PC-3 (cell line): ENCODE measurements at regions not wholly inside any gene's neighbourhood (a gene's known extent, or its start where the extent isn't known, plus 50 kb on each side); places are given as distances from the start of the nearest gene placed in this dataset.
"Not testable (repeated sequence)": the region's sequence is repeated elsewhere in the genome, so short reads cannot be mapped to it uniquely, and the experiment has no call there.

ENCODE experiments used
- ATAC-seq: fragments of 200-7000 bp; cut with Tn5 transposase; 2 replicates; pipeline ENCODE4 v1.9.1; 2020; ENCODE audit warnings: mild to moderate bottlenecking, moderate library complexity
- BruUV-seq: library from RNA; stranded (reverse); fragments of 400-500 nt; replicated peaks from 2 replicates; lab custom pipeline; 2021; lab: Mats Ljungman, UMichigan
- CTCF ChIA-PET: fragments of 300-600 bp; sonication (Branson Sonifier 250); formaldehyde crosslinking; loops from one replicate; lab custom pipeline; 2022; ENCODE audit warnings: antibody characterized with exemption; lab: Charles Lee
- POLR2A ChIA-PET: fragments of 300-600 bp; sonication (Branson Sonifier 250); formaldehyde crosslinking; loops from one replicate; lab custom pipeline; 2022; ENCODE audit warnings: antibody characterized with exemption; ENCODE audit not compliant: unreplicated experiment; lab: Charles Lee
- DNase-seq: peaks from one replicate; pipeline ENCODE4 v3.0.0-alpha.2; 2015
- H2AFZ ChIP-seq: fragments of 300-600 bp; sonication (generic); 2 replicates; pipeline ENCODE4 v1.6.0; 2016; ENCODE audit warnings: antibody characterized with exemption, low read length
- H3F3A ChIP-seq: fragments of 300-600 bp; sonication (generic); one replicate; pipeline ENCODE4 v1.6.0; 2017; ENCODE audit warnings: antibody characterized with exemption, low read length, control low read depth, mild to moderate bottlenecking; ENCODE audit not compliant: unreplicated experiment
- H3K27ac ChIP-seq: fragments of 300-600 bp; sonication (generic); 2 replicates; pipeline ENCODE4 v1.5.1; 2016; ENCODE audit warnings: mild to moderate bottlenecking, low read length
- H3K27me3 ChIP-seq: fragments of 300-600 bp; sonication (generic); 2 replicates; pipeline ENCODE4 v1.6.1; 2016; ENCODE audit warnings: low read length, mixed read lengths
- H3K36me3 ChIP-seq: fragments of 300-600 bp; sonication (generic); 2 replicates; pipeline ENCODE4 v1.6.1; 2016; ENCODE audit warnings: low read depth, mixed run types, low read length, mixed read lengths
- H3K4me1 ChIP-seq: fragments of 300-600 bp; sonication (generic); 2 replicates; pipeline ENCODE4 v1.5.1; 2016; ENCODE audit warnings: low read length; ENCODE audit not compliant: insufficient read depth
- H3K4me2 ChIP-seq: fragments of 300-600 bp; sonication (generic); 2 replicates; pipeline ENCODE4 v1.6.0; 2016; ENCODE audit warnings: low read length
- H3K4me3 ChIP-seq: fragments of 300-600 bp; sonication (generic); 2 replicates; pipeline ENCODE4 v1.5.1; 2016; ENCODE audit warnings: mild to moderate bottlenecking, low read length, mixed read lengths
- H3K79me2 ChIP-seq: fragments of 300-600 bp; sonication (generic); 2 replicates; pipeline ENCODE4 v1.6.1; 2017; ENCODE audit warnings: low read length, mixed read lengths
- H3K9ac ChIP-seq: fragments of 300-600 bp; sonication (generic); 2 replicates; pipeline ENCODE4 v1.6.0; 2016; ENCODE audit warnings: mild to moderate bottlenecking, low read length
- H3K9me2 ChIP-seq: fragments of 300-600 bp; sonication (generic); replicated peaks from 2 replicates; pipeline ENCODE4 v1.6.1; 2016; ENCODE audit warnings: mixed run types, low read length, mixed read lengths
- H3K9me3 ChIP-seq: fragments of 300-600 bp; sonication (generic); 2 replicates; pipeline ENCODE4 v1.6.1; 2016; ENCODE audit warnings: low read length, mixed read lengths
- H4K20me1 ChIP-seq: fragments of 300-600 bp; sonication (generic); 2 replicates; pipeline ENCODE4 v1.6.1; 2016; ENCODE audit warnings: low read length, mixed read lengths
- EZH2 ChIP-seq: fragments of 300-600 bp; sonication (generic); IDR thresholded peaks from one replicate; pipeline ENCODE4 v1.6.1; 2017; ENCODE audit warnings: antibody characterized with exemption, mild to moderate bottlenecking, low read length; ENCODE audit not compliant: unreplicated experiment
- EZH2phosphoT487 ChIP-seq: fragments of 300-600 bp; sonication (generic); IDR thresholded peaks from 2 replicates; pipeline ENCODE4 v1.6.1; 2018; ENCODE audit warnings: mild to moderate bottlenecking, antibody characterized with exemption, low read length, borderline replicate concordance
- intact Hi-C: fragments of 100-400 bp; cut with micrococcal nuclease; formaldehyde crosslinking; loops from 2 replicates; pipeline ENCODE4 v1.9.0; 2023
- TF ChIP-seq, protein P1 (sequence below): fragments of 300-600 bp; sonication (generic); conservative IDR thresholded peaks from 2 replicates; pipeline ENCODE4 v1.5.1; 2017; ENCODE audit warnings: antibody characterized with exemption, low read depth, mild to moderate bottlenecking, low read length

DNA sequence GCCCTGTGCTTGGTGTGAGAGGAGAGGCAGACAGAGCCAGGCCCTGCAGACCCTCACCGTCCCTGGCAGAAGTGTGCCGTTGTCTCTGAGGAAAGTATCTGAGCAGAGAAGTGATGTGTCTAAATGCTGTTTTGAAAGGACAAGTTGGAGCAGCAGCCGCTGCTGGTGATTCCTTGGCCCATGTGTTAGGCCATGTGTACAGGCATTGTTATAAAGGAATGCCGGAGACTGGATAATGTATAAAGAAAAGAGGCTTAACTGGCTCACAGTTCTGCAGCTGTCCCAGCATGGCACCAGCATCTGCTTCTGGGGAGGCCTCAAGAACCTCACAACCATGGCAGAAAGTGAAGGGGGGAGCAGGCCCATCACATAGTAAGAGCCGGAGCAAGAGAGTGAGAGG lies 334.6 kb upstream of the ATP10A start:
- Histone ChIP-seq H3K4me2 (no peak overlapping the region), H3K27ac (no peak overlapping the region), H3K4me1 (no peaks in the 10 kb centered on the region), H2AFZ (no peak overlapping the region), H4K20me1 (no peaks in the 10 kb centered on the region), H3K27me3 (peaks cover 9% of the 10 kb centered on the region; the same call in 1 of the 2 replicates), H3K36me3 (no peaks in the 10 kb centered on the region), H3K9me3 (no peaks in the 10 kb centered on the region; the same call in 1 of the 2 replicates), H3K79me2 (no peaks in the 10 kb centered on the region), H3K9me2 (no peaks in the 10 kb centered on the region), H3K9ac (no peak overlapping the region), H3K4me3 (no peak overlapping the region), H3F3A (no peaks in the 10 kb centered on the region)
- DNase-seq, result no peak
- no TSS peak for BruUV-seq
- ChIA-PET POLR2A (no interaction called here), CTCF (no interaction called here)
- intact Hi-C loops, result no loop called here
- TF ChIP-seq, protein P1, sequence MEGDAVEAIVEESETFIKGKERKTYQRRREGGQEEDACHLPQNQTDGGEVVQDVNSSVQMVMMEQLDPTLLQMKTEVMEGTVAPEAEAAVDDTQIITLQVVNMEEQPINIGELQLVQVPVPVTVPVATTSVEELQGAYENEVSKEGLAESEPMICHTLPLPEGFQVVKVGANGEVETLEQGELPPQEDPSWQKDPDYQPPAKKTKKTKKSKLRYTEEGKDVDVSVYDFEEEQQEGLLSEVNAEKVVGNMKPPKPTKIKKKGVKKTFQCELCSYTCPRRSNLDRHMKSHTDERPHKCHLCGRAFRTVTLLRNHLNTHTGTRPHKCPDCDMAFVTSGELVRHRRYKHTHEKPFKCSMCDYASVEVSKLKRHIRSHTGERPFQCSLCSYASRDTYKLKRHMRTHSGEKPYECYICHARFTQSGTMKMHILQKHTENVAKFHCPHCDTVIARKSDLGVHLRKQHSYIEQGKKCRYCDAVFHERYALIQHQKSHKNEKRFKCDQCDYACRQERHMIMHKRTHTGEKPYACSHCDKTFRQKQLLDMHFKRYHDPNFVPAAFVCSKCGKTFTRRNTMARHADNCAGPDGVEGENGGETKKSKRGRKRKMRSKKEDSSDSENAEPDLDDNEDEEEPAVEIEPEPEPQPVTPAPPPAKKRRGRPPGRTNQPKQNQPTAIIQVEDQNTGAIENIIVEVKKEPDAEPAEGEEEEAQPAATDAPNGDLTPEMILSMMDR, result no peak
- no peak for TF ChIP-seq EZH2phosphoT487
- no peak for TF ChIP-seq EZH2
- ATAC-seq, result no peak

DNA sequence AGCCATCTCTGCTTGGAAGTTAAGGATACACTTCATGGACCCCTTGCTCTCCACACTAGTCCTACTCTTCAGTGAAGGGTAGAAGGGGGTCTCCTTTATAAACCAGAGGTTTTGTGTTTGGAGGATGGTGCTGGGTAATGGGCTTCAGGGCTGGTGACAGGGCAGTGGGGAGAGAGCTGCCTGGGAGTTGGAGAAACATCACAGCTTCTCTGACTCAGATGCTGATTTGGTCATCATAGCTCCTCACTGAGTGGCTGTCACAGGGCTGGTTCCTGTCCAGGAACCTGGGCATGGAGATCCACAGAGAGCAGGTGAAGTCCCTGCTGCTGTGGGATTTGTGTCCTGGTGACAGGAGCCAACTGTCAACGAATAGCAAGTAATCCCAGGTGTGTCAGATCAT lies 333.9 kb upstream of the ATP10A start:
- H3K4me3 ChIP-seq, result no peak overlapping the region
- H3K4me1 ChIP-seq, result no peaks in the 10 kb centered on the region
- ATAC-seq (no peak), DNase-seq (no peak)
- H3K9me3 ChIP-seq, result no peaks in the 10 kb centered on the region; the same call in 1 of the 2 replicates
- ChIA-PET CTCF (no interaction called here), POLR2A (no interaction called here)
- no peak overlapping the region for H3K9ac ChIP-seq
- H2AFZ ChIP-seq, result no peak overlapping the region
- H3K79me2 ChIP-seq, result no peaks in the 10 kb centered on the region
- H3K9me2 ChIP-seq, result no peaks in the 10 kb centered on the region
- TF ChIP-seq, protein P1, result no peak
- TF ChIP-seq EZH2 (no peak), EZH2phosphoT487 (no peak)
- intact Hi-C loops, result no loop called here
- no peaks in the 10 kb centered on the region for H3F3A ChIP-seq
- no peaks in the 10 kb centered on the region for H3K36me3 ChIP-seq
- no peaks in the 10 kb centered on the region for H4K20me1 ChIP-seq
- H3K27ac ChIP-seq, result no peak overlapping the region
- peaks cover 9% of the 10 kb centered on the region; the same call in 1 of the 2 replicates for H3K27me3 ChIP-seq
- H3K4me2 ChIP-seq, result no peak overlapping the region
- no TSS peak for BruUV-seq

DNA sequence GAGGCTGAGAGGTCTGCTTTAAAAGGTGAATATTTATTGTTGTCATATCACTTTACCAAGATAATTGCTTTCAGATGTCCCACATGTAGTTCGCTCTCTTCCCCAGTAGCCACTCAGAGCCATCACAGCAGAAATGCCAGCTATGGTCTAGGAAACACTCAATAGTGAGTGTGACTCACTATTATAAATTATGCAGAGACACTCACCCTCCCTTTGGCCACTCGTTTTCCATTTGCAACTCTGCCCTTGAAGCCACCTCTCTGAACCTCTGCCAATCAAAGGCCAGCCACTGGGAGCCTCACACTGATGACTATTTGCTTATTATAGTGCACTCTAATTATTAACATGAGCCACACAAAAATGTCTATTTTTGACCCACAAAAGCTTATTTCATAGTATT lies 328.1 kb upstream of the ATP10A start:
- BruUV-seq, result no TSS peak
- POLR2A ChIA-PET, result no interaction called here
- H2AFZ ChIP-seq, result no peak overlapping the region

DNA sequence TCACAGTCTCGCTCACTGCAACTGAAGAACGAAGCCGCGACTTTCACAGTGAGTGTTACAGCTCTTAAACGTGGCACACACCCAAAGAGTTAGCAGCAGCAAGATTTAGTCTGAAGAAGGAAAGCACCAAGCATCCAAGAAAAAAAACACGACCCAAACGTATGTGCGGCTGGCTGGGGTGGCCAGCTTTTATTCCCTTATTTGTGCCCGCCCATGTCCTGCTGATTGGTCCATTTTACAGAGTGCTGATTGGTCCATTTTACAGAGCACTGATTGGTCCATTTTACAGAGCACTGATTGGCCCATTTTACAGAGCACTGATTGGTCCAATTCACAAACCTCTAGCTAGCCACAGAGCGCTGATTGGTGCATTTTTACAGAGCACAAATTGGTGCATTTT lies 323.0 kb upstream of the ATP10A start:
- ATAC-seq, H3K4me3 ChIP-seq, H3K27me3 ChIP-seq, CTCF ChIA-PET, H3F3A ChIP-seq, H2AFZ ChIP-seq, H3K27ac ChIP-seq, H3K36me3 ChIP-seq, H3K4me2 ChIP-seq, H3K4me1 ChIP-seq, DNase-seq, BruUV-seq, H3K9me3 ChIP-seq, H3K79me2 ChIP-seq, H4K20me1 ChIP-seq, H3K9me2 ChIP-seq, intact Hi-C loops, H3K9ac ChIP-seq, POLR2A ChIA-PET: not testable (repeated sequence)

More for the DNA sequence above, 328.1 kb upstream of the ATP10A start:
- H3K9me3 ChIP-seq, result no peaks in the 10 kb centered on the region
- H3K27me3 ChIP-seq, result no peaks in the 10 kb centered on the region
- no peaks in the 10 kb centered on the region for H3K79me2 ChIP-seq
- no peaks in the 10 kb centered on the region for H3F3A ChIP-seq
- H3K4me3 ChIP-seq, result no peak overlapping the region
- ATAC-seq (no peak), DNase-seq (no peak)
- CTCF ChIA-PET, result no interaction called here
- no peak overlapping the region for H3K27ac ChIP-seq
- H3K36me3 ChIP-seq, result no peaks in the 10 kb centered on the region
- intact Hi-C loops, result no loop called here
- no peak overlapping the region for H3K4me2 ChIP-seq
- TF ChIP-seq, protein P1, result no peak
- TF ChIP-seq EZH2, result no peak
- TF ChIP-seq EZH2phosphoT487, result no peak
- H3K9me2 ChIP-seq, result no peaks in the 10 kb centered on the region
- no peaks in the 10 kb centered on the region for H4K20me1 ChIP-seq
- no peak overlapping the region for H3K9ac ChIP-seq
- H3K4me1 ChIP-seq, result no peaks in the 10 kb centered on the region
